Trophoblast cell (in vitro differentiated cells and primary cell): ENCODE measurements at regions not wholly inside any gene's neighbourhood (a gene's known extent, or its start where the extent isn't known, plus 50 kb on each side); places are given as distances from the start of the nearest gene placed in this dataset.

Source experiments
- DNase-seq, 2 donors: peaks; one replicate each; pipeline ENCODE4 v3.0.0-alpha.2; 2016
- H2AFZ ChIP-seq: 2 replicates; pipeline ENCODE4 v1.6.1; 2013; ENCODE audit warnings: low read length, moderate library complexity, mild to moderate bottlenecking; ENCODE audit not compliant: insufficient read depth, poor library complexity
- H2AK5ac ChIP-seq: 2 replicates; pipeline ENCODE4 v1.6.1; 2013; ENCODE audit warnings: mild to moderate bottlenecking, low read length
- H2BK120ac ChIP-seq: 2 replicates; pipeline ENCODE4 v1.6.1; 2013; ENCODE audit warnings: low read length, mild to moderate bottlenecking, moderate library complexity; ENCODE audit not compliant: insufficient read depth, poor library complexity
- H2BK12ac ChIP-seq: 2 replicates; pipeline ENCODE4 v1.6.1; 2013; ENCODE audit warnings: mild to moderate bottlenecking, low read length, moderate library complexity
- H2BK5ac ChIP-seq: 2 replicates; pipeline ENCODE4 v1.6.1; 2013; ENCODE audit warnings: low read length, low read depth, moderate library complexity, mild to moderate bottlenecking; ENCODE audit not compliant: poor library complexity
- H3K14ac ChIP-seq: 2 replicates; pipeline ENCODE4 v1.6.1; 2013; ENCODE audit warnings: mild to moderate bottlenecking, low read length
- H3K18ac ChIP-seq: 2 replicates; pipeline ENCODE4 v1.6.1; 2013; ENCODE audit warnings: mild to moderate bottlenecking, low read length
- H3K23ac ChIP-seq: 2 replicates; pipeline ENCODE4 v1.6.1; 2013; ENCODE audit warnings: low read length
- H3K27ac ChIP-seq: 2 replicates; pipeline ENCODE4 v1.5.1; 2013; ENCODE audit warnings: low read depth, mild to moderate bottlenecking, inconsistent platforms, low read length, moderate library complexity
- H3K27me3 ChIP-seq: 2 replicates; pipeline ENCODE4 v1.6.1; 2013; ENCODE audit warnings: inconsistent platforms, mild to moderate bottlenecking, low read length, moderate library complexity; ENCODE audit not compliant: insufficient read depth
- H3K36me3 ChIP-seq, 2 experiments: 1 replicate in 1 of 2; 2 replicates in 1 of 2; pipeline ENCODE4 v1.6.1; 2013; ENCODE audit warnings: low read length in 2 of 2, mild to moderate bottlenecking in 2 of 2, moderate library complexity in 1 of 2; ENCODE audit not compliant: insufficient read depth in 2 of 2, control insufficient read depth in 1 of 2
- H3K4ac ChIP-seq: 2 replicates; pipeline ENCODE4 v1.6.1; 2013; ENCODE audit warnings: low read depth, mild to moderate bottlenecking, low read length, moderate library complexity
- H3K4me1 ChIP-seq, 2 experiments: 1 replicate in 1 of 2; 2 replicates in 1 of 2; pipeline ENCODE4 v1.6.1; 2013; ENCODE audit warnings: low read length in 2 of 2, mild to moderate bottlenecking in 2 of 2, moderate library complexity in 1 of 2; ENCODE audit not compliant: insufficient read depth in 2 of 2, control insufficient read depth in 1 of 2
- H3K4me2 ChIP-seq: 2 replicates; pipeline ENCODE4 v1.6.1; 2013; ENCODE audit warnings: inconsistent platforms, mild to moderate bottlenecking, low read length, moderate library complexity
- H3K4me3 ChIP-seq: 2 replicates; pipeline ENCODE4 v1.5.1; 2013; ENCODE audit warnings: mild to moderate bottlenecking, low read depth, low read length, inconsistent platforms
- H3K79me1 ChIP-seq: one replicate; pipeline ENCODE4 v1.6.1; 2013; ENCODE audit warnings: low read length
- H3K79me2 ChIP-seq: 2 replicates; pipeline ENCODE4 v1.6.1; 2013; ENCODE audit warnings: low read length, mild to moderate bottlenecking; ENCODE audit not compliant: control insufficient read depth, insufficient read depth, poor library complexity
- H3K9ac ChIP-seq: 2 replicates; pipeline ENCODE4 v1.6.1; 2013; ENCODE audit warnings: mild to moderate bottlenecking, low read length
- H3K9me3 ChIP-seq: 2 replicates; pipeline ENCODE4 v1.6.1; 2013; ENCODE audit warnings: low read depth, mild to moderate bottlenecking, control low read depth, inconsistent platforms, low read length; ENCODE audit not compliant: insufficient read depth
- H4K12ac ChIP-seq: 2 replicates; pipeline ENCODE4 v1.6.1; 2013; ENCODE audit warnings: low read depth, mild to moderate bottlenecking, low read length, moderate library complexity
- H4K8ac ChIP-seq: 2 replicates; pipeline ENCODE4 v1.6.1; 2013; ENCODE audit warnings: low read depth, mild to moderate bottlenecking, low read length, moderate library complexity
- H4K91ac ChIP-seq: one replicate; pipeline ENCODE4 v1.6.1; 2013; ENCODE audit warnings: low read depth, mild to moderate bottlenecking, low read length, moderate library complexity
- WGBS: extraction: QIAGEN DNeasy Blood & Tissue Kit; methylation state at CpG from one replicate; pipeline ENCODE4 v1.1.7; 2013; ENCODE audit warnings: missing lambda C conversion rate; ENCODE audit not compliant: insufficient read length, insufficient coverage; ENCODE audit errors: extremely low coverage; 5-methylcytosine and 5-hydroxymethylcytosine counted together

DNA sequence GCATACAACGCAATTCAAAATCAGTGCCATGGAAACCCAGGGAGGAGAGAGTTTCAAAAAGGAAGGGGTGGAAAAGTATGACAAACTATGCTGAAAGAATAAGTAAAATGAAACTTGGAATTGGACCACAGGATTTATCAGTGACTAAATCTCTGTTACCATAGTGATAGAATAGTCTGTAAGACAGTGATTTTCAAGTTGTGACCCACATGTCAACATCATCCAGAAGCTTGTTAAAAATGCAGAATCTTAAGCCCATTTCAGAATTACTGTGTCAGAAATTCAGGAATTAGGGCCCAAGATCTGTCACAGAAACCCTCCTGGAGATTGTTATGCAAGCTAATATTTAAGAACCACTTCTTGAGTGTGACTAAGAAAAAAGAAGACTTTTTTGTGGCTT is 417.7 kb upstream of the JAG1 start:
- no peak overlapping the region for H4K8ac ChIP-seq
- no peaks in the 10 kb centered on the region for H3K36me3 ChIP-seq
- no peaks in the 10 kb centered on the region for H3K4me1 ChIP-seq
- H3K79me1 ChIP-seq: no peaks in the 10 kb centered on the region
- no peak overlapping the region for H2AK5ac ChIP-seq
- no peak overlapping the region for H2BK12ac ChIP-seq
- H3K27ac ChIP-seq: no peak overlapping the region
- H3K4me3 ChIP-seq: no peak overlapping the region
- H2BK5ac ChIP-seq: no peak overlapping the region
- H3K14ac ChIP-seq: no peak overlapping the region
- WGBS: no CpG with 5 or more reads among the region's 1 CpG
- no peak overlapping the region for H2AFZ ChIP-seq
- no peak overlapping the region for H2BK120ac ChIP-seq
- H3K27me3 ChIP-seq: no peaks in the 10 kb centered on the region
- no peak overlapping the region for H3K9ac ChIP-seq
- peak; percentile 15 to 65 for DNase-seq
- no peaks in the 10 kb centered on the region for H3K79me2 ChIP-seq
- no peak overlapping the region for H4K91ac ChIP-seq
- H3K18ac ChIP-seq: no peak overlapping the region
- no peak overlapping the region for H4K12ac ChIP-seq
- H3K23ac ChIP-seq: no peak overlapping the region
- no peaks in the 10 kb centered on the region for H3K9me3 ChIP-seq
- H3K4me2 ChIP-seq: no peak overlapping the region
- H3K4ac ChIP-seq: no peak overlapping the region

DNA sequence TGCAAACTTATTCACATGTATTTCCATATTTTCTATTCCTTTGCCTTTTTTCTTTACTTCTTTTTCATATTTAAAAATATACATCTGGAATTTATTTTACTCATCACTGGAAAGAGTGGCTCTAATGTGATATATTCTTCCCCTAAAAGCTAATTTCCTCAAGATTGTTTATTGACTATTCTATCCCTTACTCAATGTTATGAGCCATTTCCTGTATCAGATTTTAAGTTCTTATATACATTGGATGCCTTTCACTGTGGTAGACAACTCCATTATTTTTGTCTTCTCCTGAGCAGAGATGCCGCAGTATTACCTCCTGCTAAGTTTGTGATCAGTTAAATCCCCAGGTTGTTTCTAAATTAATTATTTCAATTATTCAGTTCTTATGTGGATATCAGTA is 418.4 kb upstream of the JAG1 start:
- Histone ChIP-seq H4K8ac (no peak overlapping the region), H3K18ac (no peak overlapping the region), H3K4me3 (no peak overlapping the region), H3K14ac (no peak overlapping the region), H4K12ac (no peak overlapping the region), H3K79me2 (no peaks in the 10 kb centered on the region), H2BK5ac (no peak overlapping the region), H3K36me3 (no peaks in the 10 kb centered on the region), H3K27me3 (no peaks in the 10 kb centered on the region), H2AK5ac (no peak overlapping the region), H3K27ac (no peak overlapping the region), H2AFZ (no peak overlapping the region), H3K23ac (no peak overlapping the region), H2BK120ac (no peak overlapping the region), H3K9me3 (no peaks in the 10 kb centered on the region), H3K4me2 (no peak overlapping the region), H3K79me1 (no peaks in the 10 kb centered on the region), H3K4me1 (no peaks in the 10 kb centered on the region), H3K4ac (no peak overlapping the region), H3K9ac (no peak overlapping the region), H2BK12ac (no peak overlapping the region), H4K91ac (no peak overlapping the region)
- no CpG with 5 or more reads among the region's 1 CpG for WGBS
- no peak for DNase-seq

DNA sequence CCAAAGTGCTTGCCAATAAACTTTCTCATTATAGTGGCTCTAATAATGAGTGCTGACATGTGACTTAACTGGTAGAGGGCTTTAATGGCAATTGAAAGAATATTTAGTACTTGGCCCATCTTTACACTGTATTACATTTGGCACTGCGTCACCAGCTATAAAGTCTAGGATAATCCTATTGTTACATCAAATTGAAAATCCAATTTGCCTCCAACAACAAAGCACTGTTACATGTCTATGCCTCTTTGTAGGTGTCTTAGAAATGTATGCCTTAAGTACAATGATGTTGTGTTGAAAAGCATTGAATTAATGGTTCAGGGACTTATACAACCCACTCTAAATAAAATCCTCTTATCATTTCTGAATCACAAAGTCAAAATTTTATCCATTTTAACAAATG is 420.4 kb upstream of the JAG1 start:
- WGBS: no CpG with 5 or more reads among the region's 1 CpG
- H2BK5ac ChIP-seq: no peak overlapping the region

DNA sequence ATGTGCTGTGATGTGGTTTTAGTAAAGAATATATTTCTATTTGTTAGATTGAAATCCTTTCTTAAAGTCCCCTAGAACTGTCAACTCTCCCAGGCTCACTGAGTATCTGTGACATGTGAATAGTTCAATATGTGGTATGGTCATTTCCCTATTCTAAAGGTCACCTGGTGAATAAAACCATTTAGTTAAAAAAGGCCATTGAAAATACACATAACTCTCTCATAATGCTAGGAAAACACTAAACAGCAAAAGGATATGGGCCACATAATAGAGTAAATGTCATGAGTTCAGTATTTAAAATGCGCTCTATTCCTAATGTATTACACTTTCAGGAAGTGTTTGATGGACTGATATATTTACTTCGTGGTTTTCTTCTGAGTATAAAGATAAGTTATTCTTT is 420.9 kb upstream of the JAG1 start:
- H3K4me1 ChIP-seq: no peaks in the 10 kb centered on the region
- no peaks in the 10 kb centered on the region for H3K36me3 ChIP-seq
- WGBS: no CpG with 5 or more reads among the region's 2 CpGs
- no peak for DNase-seq
- H3K14ac ChIP-seq: no peak overlapping the region
- H3K9ac ChIP-seq: no peak overlapping the region
- no peak overlapping the region for H3K4me2 ChIP-seq
- H3K27me3 ChIP-seq: no peaks in the 10 kb centered on the region
- no peak overlapping the region for H3K4me3 ChIP-seq
- no peaks in the 10 kb centered on the region for H3K79me1 ChIP-seq
- no peaks in the 10 kb centered on the region for H3K79me2 ChIP-seq
- H2BK120ac ChIP-seq: no peak overlapping the region
- H3K23ac ChIP-seq: no peak overlapping the region
- H3K18ac ChIP-seq: no peak overlapping the region
- H4K8ac ChIP-seq: no peak overlapping the region
- no peak overlapping the region for H4K12ac ChIP-seq
- H3K9me3 ChIP-seq: no peaks in the 10 kb centered on the region
- no peak overlapping the region for H2BK5ac ChIP-seq
- H3K4ac ChIP-seq: no peak overlapping the region
- no peak overlapping the region for H4K91ac ChIP-seq
- H2AK5ac ChIP-seq: no peak overlapping the region
- no peak overlapping the region for H2BK12ac ChIP-seq
- H3K27ac ChIP-seq: no peak overlapping the region
- H2AFZ ChIP-seq: no peak overlapping the region

More for the DNA sequence above, 420.4 kb upstream of the JAG1 start:
- Histone ChIP-seq H3K79me2 (no peaks in the 10 kb centered on the region), H3K4me3 (no peak overlapping the region), H3K18ac (no peak overlapping the region), H3K4ac (no peak overlapping the region), H2BK12ac (no peak overlapping the region), H3K79me1 (no peaks in the 10 kb centered on the region), H4K12ac (no peak overlapping the region), H3K27ac (no peak overlapping the region), H3K14ac (no peak overlapping the region), H3K27me3 (no peaks in the 10 kb centered on the region), H4K8ac (no peak overlapping the region), H4K91ac (no peak overlapping the region), H2AFZ (no peak overlapping the region), H3K23ac (no peak overlapping the region), H2BK120ac (no peak overlapping the region), H2AK5ac (no peak overlapping the region), H3K4me2 (no peak overlapping the region), H3K9me3 (no peaks in the 10 kb centered on the region), H3K4me1 (no peaks in the 10 kb centered on the region), H3K9ac (no peak overlapping the region), H3K36me3 (no peaks in the 10 kb centered on the region)
- DNase-seq: no peak
